SK-MEL-5 (cell line): ENCODE measurements at regions not wholly inside any gene's neighbourhood (a gene's known extent, or its start where the extent isn't known, plus 50 kb on each side); places are given as distances from the start of the nearest gene placed in this dataset.
A peak's percentile ranks its signal among the peaks of the same experiment; 100 is the strongest.

Source experiments
- DNase-seq: peaks from one replicate; pipeline ENCODE4 v3.0.0-alpha.2; 2016; ENCODE audit warnings: low read depth, low spot score
- in situ Hi-C: cut with HindIII; loops from 2 replicates; pipeline ENCODE4 v1.10.0; 2016; ENCODE audit warnings: low sequenced_read_pairs, high pct_unique_total_duplicates, low pct_unique_long_range_greater_than_20kb

DNA sequence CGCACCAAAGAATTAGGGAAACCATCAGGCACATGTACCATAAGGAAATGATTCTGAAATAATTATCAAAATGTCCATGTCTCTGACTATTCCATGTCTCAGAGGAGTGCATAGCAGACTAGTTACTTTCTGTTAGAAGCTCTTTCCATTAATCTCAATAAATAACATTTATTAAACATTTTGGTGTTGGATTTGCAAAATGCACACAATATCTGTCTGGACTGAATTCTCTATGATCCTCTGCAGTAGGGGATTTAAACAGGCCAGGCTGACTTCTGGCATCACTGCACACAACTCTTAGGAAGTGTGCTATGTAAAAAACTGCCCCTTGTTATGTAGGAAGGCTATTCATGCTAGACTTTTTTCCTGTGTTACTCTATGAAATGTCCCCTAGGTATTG lies 283.3 kb upstream of the CDH5 start:
- DNase-seq: no peak
- in situ Hi-C loops: no loop called here

DNA sequence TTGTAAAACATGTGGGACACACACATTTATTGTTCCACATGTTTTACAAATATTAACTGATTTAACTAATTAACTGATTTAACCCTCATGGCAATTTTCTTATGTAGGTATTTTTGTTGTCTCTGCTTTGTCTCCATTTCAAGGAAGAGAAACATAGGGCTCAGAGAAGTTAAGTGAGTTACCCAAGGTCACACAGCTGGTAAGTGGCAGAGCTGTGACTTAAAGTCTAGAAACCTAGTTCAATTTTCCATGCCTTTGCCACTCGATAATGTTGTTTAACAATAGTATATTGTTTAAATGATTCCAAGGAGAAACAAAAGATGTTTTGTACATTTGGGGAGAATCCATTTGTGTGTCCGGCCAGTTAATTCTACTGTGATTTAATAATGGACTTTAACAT lies 284.1 kb upstream of the CDH5 start:
- in situ Hi-C loops: no loop called here

GRCh38 chr16:66081775-66082366 lies 284.6 kb upstream of the CDH5 start:
- in situ Hi-C loops: no loop called here
- no peak for DNase-seq

More for the DNA sequence above, 284.1 kb upstream of the CDH5 start:
- DNase-seq: no peak

DNA sequence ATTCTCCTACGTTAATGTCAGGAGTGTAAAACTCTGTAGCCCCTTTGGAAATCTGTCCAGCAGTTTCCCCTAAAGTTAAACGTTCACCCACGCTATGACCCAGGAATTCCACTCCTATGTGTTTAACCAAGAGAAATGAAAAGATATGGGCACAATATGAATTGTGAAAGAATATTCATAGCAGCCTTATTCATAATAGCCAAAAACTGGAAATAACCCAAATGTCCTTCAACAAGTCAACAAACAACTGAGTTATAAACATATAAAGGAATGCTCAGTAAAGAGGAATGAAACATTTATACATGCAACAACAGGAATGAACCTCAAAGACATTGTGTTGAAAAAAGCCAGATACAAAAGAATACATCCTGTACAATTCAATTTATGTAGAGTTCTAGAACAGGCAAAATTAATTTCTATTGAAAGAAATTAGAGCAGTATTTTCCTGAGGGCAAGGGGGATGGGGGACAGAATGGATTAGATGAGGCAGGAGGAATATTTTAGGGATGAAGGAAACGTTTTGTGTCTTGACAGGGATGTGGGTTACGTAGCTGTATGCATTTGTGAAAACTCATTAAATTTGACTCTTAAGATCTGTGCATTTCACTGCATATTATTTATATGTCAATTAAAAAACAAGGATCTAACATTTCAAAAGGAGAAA lies 286.7 kb upstream of the CDH5 start:
- in situ Hi-C loops: no loop called here
- no peak for DNase-seq

DNA sequence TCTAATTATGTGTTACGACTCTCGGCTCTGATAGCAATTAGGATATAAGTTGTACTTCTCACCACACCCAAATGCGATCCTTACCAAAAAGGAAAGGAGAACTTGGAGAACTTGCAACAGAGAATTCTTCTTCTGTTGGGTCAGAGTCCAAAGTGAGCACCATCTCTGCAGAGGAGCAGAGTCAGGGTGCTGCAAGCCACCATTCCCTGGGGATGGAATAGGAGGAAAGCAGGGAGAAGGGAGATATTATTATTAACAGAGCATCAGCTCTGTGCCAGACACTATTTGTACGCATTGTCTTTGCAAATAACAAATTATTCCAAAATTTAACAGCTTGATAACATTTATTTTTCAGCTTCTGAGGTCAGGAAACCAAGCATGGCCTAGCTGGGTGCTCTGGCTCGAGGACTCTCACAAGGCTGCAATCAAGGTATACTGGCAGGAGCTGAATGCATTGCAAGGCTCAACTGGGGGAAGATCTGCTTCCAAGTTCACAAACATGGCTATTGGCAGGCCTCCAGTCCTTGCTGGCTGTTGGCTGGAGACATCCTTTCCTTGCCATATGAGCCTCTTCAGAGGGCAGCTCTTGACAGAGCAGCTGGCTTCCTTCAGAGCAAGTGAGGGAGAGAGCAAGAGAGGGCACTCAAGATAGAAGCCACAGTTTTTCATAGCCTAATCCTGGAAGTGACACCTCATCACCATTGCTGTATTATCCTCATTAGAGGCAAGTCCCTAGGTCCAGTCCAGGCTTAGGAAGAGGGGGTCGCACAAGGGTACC lies 296.2 kb upstream of the CDH5 start:
- no peak for DNase-seq
- in situ Hi-C loops: no loop called here

- DNase-seq: no peak
- in situ Hi-C loops: no loop called here
Observed at GRCh38 chr16:66069587-66069986, 296.9 kb upstream of the CDH5 start.

DNA sequence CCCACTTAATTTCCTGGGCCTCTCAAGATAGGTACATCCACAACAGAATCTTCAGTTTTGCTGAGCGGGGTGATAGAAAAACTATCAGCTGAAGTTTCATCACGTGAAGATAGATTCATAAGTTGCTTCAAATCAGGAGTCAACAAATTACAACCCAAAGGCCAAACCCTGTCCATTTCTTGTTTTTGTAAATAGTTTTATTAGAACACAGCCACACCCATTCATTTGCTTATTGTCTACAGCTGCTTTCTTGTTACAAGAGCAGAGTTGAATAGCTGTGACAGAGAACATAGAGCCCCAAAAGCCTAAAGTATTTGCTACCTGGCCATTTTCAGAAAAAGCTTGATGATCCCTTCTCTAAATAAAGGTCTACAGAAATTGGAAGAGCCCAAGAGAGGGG lies 300.1 kb upstream of the CDH5 start:
- in situ Hi-C loops: no loop called here
- no peak for DNase-seq

GRCh38 chr16:66065925-66066324 lies 300.6 kb upstream of the CDH5 start:
- in situ Hi-C loops: no loop called here
- no peak for DNase-seq

DNA sequence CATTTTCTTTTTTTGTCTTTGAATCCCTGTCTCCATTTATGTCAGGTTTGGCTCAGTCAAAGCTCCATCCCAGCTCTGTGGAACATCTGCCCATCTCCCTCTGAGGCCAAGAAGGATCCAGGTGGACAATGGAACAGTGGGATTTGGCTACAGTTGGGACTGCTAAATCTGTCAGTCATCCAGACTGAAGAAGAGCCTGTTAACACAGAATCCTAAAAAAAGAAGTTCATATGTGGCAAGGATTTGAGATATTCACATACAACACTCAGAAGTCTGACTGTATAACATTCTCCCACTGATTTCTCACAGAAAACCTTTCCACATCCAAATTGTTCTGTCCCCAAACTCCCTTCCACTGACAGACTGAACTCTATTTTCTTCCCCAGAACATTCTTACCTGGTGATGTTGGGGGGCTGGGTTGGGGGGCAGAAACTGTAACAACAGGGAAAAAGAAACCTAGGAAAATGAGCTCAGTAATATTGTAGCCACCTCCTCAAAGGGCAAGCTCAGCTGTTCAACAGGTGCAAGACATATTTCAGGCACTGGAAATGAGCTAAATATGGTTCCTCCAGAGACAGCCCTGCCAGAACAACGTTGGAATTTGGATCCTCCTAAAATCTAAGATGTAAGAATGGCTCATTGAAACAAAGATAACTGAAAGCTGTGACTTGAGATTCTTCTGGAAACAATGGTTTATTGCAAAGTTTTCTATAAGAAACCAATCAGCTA lies 301.5 kb upstream of the CDH5 start:
- in situ Hi-C loops: no loop called here

DNA sequence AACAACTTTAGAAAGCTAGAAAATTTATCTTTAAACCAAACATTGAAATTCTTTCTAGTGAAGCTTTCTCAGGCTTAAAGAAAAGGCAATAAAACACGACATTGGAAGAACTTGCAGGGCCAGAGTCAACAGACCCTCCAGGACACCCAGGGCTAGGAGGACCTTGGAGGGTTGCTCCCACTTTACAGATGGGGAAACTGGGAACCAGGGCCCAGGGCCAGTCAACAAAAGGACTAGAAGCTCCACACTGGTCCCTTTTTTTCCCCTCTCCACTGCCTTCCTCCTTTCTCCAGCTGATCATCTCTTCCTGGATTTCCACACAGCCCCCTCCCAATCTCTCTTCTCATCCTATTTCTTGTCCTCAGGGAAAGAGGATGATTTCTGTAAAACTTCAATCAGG lies 307.7 kb upstream of the CDH5 start:
- DNase-seq: no peak
- in situ Hi-C loops: no loop called here

More for the DNA sequence above, 301.5 kb upstream of the CDH5 start:
- DNase-seq: no peak

DNA sequence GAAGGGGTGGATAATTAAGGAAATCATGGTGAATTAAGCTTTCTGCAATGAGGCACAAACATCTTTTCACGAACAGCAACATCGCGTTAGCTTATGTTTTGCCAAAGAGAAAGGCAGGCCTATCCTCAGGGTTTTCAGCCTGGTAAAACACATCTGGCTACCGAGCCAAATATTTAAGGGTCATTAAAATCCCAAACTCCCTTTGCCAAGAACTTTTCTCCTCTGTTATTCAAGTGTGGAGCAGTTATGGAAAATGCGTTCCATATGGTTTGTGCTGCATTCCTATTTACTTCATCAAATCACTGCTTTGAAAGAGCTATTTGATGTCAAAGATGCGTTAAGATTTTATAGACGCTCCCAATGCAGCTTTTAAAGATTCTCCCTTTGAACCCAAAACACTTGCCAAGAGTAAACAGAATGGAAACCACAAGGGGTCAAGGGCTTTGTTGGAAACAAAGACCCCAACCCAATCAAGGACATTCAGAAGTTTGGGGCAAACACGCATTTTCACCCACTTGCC lies 308.3 kb upstream of the CDH5 start:
- no peak for DNase-seq
- in situ Hi-C loops: no loop called here

GRCh38 chr16:66057057-66057456 lies 309.4 kb upstream of the CDH5 start:
- DNase-seq: peak; percentile 1
- in situ Hi-C loops: no loop called here

DNA sequence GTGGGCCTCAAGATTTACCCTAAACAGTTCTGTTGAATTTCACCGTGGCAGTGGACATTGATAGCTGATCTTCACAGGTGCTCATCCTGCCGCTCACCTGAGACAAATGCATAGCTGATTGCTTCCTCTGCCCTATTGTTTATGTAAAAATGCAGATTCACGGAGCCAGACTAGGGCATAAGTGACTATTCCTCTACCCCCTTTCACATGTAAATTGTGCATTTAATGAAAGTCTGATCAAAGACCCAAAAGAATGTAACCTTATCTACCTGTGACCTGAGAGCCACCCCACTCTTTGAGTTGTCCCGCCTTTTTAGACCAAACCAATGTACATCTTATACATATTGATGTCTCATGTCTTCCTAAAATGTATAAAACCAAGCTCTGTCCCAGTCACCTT lies 312.4 kb upstream of the CDH5 start:
- no peak for DNase-seq
- in situ Hi-C loops: no loop called here

DNA sequence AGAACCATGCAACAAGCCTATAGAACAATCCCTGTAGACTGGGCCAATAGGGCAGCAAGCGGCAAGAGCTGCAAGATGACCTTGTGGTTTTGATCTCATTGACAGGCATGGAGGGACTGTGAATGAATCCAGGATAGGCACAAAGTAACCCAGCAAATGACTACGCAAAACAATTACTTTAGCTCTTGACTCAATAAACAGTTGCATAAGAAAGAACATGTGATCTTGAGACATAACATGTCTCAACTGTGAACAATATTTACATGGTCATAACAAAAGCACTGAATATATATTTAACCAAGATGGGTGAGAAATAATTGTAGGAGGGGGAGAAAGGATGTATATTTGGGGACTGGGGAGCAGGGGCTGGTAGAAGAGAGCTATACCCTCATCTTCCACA lies 313.7 kb upstream of the CDH5 start:
- no peak for DNase-seq
- in situ Hi-C loops: no loop called here

DNA sequence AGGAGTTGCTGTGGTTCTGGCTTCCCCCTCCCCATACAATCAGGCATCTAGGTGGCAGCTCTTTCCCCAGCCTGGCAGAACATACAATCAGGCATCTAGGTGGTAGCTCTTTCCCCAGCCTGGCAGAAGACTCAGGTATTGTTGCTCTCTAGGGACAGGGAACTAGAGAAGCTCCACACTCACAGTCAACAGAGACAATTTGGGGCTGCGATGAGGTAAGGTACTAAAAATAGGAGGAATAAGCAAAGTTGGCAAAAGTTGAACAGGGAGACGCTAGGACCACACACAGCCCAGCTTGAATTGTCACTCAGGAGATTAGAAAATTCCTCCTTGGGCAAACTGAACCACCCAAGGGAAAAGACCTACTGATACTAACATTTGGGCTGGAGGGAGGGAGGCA lies 315.5 kb upstream of the CDH5 start:
- in situ Hi-C loops: no loop called here
- DNase-seq: no peak

DNA sequence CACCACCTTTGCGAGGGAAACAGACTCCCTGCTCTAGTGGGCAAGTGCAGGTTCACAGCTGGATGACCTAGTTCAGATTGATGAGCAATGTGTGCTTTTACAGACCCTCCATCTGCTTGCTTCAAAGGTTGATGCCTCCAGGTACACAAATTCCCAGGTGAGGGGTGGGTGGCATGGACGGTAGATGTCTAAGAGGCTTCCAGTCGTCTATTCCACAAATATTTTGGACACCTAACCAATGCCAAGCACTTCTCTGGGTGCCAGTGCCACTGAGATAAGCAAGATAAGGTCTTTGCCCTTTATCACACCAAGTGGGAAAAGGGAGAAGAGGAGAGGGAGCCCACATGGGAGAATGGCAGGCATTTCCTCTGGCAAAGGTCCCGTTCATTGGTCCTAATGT lies 316.6 kb upstream of the CDH5 start:
- in situ Hi-C loops: no loop called here

DNA sequence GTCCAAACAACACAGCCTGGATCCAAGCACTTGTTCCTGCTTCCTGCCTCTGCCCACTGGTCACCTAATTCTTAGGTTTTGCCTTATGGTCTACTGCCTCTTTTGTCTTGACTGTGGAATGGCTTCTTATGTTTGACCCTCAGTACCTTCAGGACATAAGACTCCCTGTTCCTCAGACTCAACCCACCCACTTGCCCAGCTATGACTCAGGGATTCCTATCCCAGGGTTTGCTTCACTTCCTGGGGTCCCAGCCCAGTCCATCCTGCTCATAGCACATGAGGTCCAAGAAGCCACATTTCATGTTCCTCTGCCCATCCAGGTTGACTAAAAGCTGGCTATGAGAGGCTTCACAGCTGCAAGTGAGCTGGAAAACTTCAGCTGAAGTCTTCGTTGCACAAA lies 320.9 kb upstream of the CDH5 start:
- DNase-seq: no peak
- in situ Hi-C loops: no loop called here

More for the DNA sequence above, 316.6 kb upstream of the CDH5 start:
- DNase-seq: no peak

DNA sequence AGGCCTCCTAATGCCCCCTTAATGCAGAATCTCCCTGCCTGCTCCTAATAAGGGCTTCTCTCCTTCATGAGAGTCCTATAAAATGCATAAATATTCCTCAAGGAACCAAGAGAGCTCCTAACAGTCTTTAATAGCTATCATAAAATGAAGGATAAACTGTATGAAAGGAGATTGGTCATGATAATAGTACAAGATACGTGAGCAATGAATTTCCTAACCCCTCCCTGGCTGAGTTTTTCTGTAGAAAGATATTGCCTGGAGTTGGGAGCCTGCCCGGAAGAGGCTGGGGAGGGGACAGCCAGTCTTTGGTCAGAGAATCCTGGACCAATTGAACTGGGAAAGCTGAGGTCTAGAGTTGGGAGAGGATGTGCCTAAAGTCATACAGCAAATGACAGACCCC lies 321.9 kb upstream of the CDH5 start:
- no peak for DNase-seq
- in situ Hi-C loops: no loop called here
